Sigmoid colon (tissue), 6 donors: ENCODE measurements at regions not wholly inside any gene's neighbourhood (a gene's known extent, or its start where the extent isn't known, plus 50 kb on each side); places are given as distances from the start of the nearest gene placed in this dataset.

Source experiments
- DNase-seq: peaks from one replicate; pipeline ENCODE4 v3.0.0-alpha.2; 2019
- H3K27ac ChIP-seq, 4 donors: fragments of 200-600 bp; sonication (generic); one replicate each; pipeline ENCODE4 v1.5.1; 2016 to 2019; ENCODE audit warnings: mild to moderate bottlenecking in 1 of 4
- H3K27me3 ChIP-seq, 3 donors: fragments of 200-600 bp; sonication (generic); one replicate each; pipeline ENCODE4 v1.5.1; 2019; ENCODE audit warnings: mild to moderate bottlenecking in 1 of 3
- H3K36me3 ChIP-seq, 4 donors: fragments of 200-600 bp; sonication (generic); one replicate each; pipeline ENCODE4 v1.5.1; 2016 to 2019
- H3K4me1 ChIP-seq, 4 donors: fragments of 200-600 bp; sonication (generic); one replicate each; pipeline ENCODE4 v1.5.1; 2017 to 2019
- H3K4me3 ChIP-seq, 4 donors: fragments of 200-600 bp; sonication (generic); one replicate each; pipeline ENCODE4 v1.5.1; 2017 to 2019; ENCODE audit warnings: mild to moderate bottlenecking in 2 of 4, moderate library complexity in 1 of 4
- H3K9me3 ChIP-seq, 4 donors: fragments of 200-600 bp in 3 of 4; sonication (generic) in 3 of 4; one replicate each; pipeline versions ENCODE4 v1.5.1 to v1.6.1; 2013 to 2019
- CTCF ChIP-seq, 4 experiments: fragments of 450-650 bp in 3 of 4; fragments of 200-600 bp in 1 of 4; IDR thresholded peaks; one replicate each; pipeline ENCODE4 v1.5.1; 2016 to 2019; ENCODE audit warnings: antibody characterized with exemption in 4 of 4, mild to moderate bottlenecking in 3 of 4, moderate library complexity in 2 of 4
- EP300 ChIP-seq, 4 donors: sonication (generic); formaldehyde crosslinking; IDR thresholded peaks; one replicate each; pipeline ENCODE4 v1.6.1; 2017; ENCODE audit warnings: antibody characterized with exemption in 4 of 4
- POLR2A ChIP-seq, 2 donors: fragments of 450-650 bp; IDR thresholded peaks; one replicate each; pipeline ENCODE4 v1.6.1; 2016; ENCODE audit warnings: antibody characterized with exemption in 2 of 2, mild to moderate bottlenecking in 2 of 2, moderate library complexity in 2 of 2
- POLR2AphosphoS5 ChIP-seq, 4 donors: sonication (generic); formaldehyde crosslinking; IDR thresholded peaks; one replicate each; pipeline ENCODE4 v1.6.1; 2017; ENCODE audit warnings: antibody characterized with exemption in 4 of 4
- WGBS, 2 donors: extraction: QIAGEN DNeasy Blood & Tissue Kit; methylation state at CpG; one replicate each; pipeline ENCODE4 v1.1.7; 2013; 5-methylcytosine and 5-hydroxymethylcytosine counted together
- intact Hi-C: fragments of 100-400 bp; cut with DNase I; formaldehyde crosslinking; loops from one replicate; pipeline ENCODE4 v1.15.1; 2023
- donor health status: healthy with polysubstance abuse.
- donor health status: healthy.

DNA sequence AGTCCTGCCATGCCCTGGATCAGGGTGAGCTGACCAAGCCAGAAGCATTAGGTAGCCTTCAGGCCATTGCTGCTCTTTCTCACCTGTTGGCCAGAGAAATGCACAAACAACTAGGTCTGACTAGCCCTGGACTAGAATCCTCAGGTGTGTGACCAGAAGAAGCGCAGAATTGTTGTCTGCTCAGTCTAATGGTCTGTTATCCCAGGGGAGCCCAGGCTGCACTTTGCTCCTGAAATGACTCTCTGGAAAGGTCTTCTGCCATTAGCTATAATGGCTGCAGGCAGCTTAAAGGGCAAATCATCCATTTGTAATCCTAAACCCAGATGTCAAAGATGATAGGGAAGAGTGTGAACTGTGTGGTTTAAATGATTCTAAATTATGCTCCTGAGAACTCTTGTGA lies 246.1 kb downstream of the NFKBIZ start:
- TF ChIP-seq POLR2A (IDR thresholded peaks at IDR 0.05) (no peak), CTCF (IDR thresholded peaks at IDR 0.05) (no peak)
- Histone ChIP-seq H3K4me1 (peaks cover 0 to 11% (median 8%) of the 10 kb centered on the region in 4 donors), H3K27ac (no peak overlapping the region), H3K36me3 (no peaks in the 10 kb centered on the region), H3K27me3 (no peaks in the 10 kb centered on the region), H3K9me3 (no peaks in the 10 kb centered on the region), H3K4me3 (no peak overlapping the region)
- intact Hi-C loops = no loop called here
- WGBS, 2 donors = 97% methylated on average over 1 of the region's 1 CpG
- no peak for DNase-seq

DNA sequence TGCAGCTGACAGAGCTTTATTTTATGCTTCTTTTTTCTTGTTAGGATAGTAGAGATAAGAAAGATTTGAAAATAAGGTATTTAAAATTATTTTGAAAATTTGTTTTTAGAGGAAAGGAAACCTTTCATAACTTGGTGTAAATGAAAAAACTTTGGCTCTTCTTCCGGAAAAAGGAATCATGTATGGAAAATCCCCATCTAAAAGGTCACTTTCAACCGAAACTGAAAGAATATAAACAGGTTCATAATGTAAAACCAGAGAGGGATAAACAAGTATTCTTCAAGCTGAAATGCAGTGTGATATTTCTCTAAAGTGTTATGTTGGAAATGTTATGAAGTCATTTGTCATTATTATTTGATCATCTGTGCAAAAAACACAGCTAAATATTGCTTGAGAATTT lies 246.8 kb downstream of the NFKBIZ start:
- H3K27ac ChIP-seq = no peak overlapping the region
- H3K9me3 ChIP-seq = no peaks in the 10 kb centered on the region
- no peaks in the 10 kb centered on the region for H3K27me3 ChIP-seq
- TF ChIP-seq EP300 (IDR thresholded peaks at IDR 0.05) = no peak
- no peak for TF ChIP-seq POLR2A (IDR thresholded peaks at IDR 0.05)
- TF ChIP-seq POLR2AphosphoS5 (IDR thresholded peaks at IDR 0.05) = no peak
- TF ChIP-seq CTCF (IDR thresholded peaks at IDR 0.05) = no peak
- H3K36me3 ChIP-seq = no peaks in the 10 kb centered on the region
- no peak overlapping the region for H3K4me3 ChIP-seq
- no peak for DNase-seq
- peaks cover 0 to 4% (median 1%) of the 10 kb centered on the region in 4 donors for H3K4me1 ChIP-seq
- intact Hi-C loops = no loop called here
- WGBS, 2 donors = 62 to 82% methylated on average over 2 of the region's 2 CpGs

DNA sequence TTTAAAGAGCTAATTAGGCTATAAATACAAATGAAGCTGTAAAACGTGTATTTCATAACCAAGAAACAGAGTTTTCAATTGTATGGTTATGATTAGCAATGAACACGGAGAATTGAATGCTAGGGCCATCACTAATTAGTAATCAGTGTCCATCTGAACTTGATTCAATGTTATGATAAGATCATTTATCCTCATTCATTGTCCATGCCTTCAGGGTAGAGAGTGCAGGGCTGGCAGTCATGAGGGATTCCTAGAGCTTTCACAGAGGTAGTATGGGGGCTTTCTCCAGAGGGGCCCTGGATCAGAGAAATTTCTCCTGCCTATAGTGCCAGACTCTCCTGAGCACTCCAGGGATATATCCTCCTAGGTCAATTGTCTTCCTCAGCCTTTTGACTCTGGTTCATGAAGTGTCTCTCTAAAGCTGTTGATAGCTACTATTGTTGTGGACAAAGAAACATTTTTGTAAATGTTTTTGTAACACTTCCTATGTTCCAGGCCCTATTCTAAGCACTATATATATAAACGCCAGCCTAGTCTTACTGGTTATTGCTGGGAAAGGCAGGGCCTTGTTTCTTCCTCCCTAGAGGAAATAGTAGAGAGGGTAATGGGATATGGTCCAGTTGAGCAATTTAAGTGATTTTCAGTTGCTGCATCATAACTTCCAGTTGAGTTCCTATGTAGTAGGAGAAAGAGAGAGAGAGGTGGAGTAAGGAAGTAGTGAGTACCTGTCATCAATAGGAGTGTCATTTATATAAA lies 249.0 kb downstream of the NFKBIZ start:
- 84 to 91% methylated on average over 3 of the region's 3 CpGs for WGBS, 2 donors
- Histone ChIP-seq H3K9me3 (no peaks in the 10 kb centered on the region), H3K27me3 (no peaks in the 10 kb centered on the region), H3K27ac (no peak overlapping the region), H3K4me3 (no peak overlapping the region), H3K36me3 (no peaks in the 10 kb centered on the region), H3K4me1 (no peaks in the 10 kb centered on the region)
- DNase-seq = no peak
- TF ChIP-seq POLR2A (IDR thresholded peaks at IDR 0.05) = no peak
- no peak for TF ChIP-seq CTCF (IDR thresholded peaks at IDR 0.05)
- TF ChIP-seq POLR2AphosphoS5 (IDR thresholded peaks at IDR 0.05) = no peak
- no peak for TF ChIP-seq EP300 (IDR thresholded peaks at IDR 0.05)
- intact Hi-C loops = no loop called here

DNA sequence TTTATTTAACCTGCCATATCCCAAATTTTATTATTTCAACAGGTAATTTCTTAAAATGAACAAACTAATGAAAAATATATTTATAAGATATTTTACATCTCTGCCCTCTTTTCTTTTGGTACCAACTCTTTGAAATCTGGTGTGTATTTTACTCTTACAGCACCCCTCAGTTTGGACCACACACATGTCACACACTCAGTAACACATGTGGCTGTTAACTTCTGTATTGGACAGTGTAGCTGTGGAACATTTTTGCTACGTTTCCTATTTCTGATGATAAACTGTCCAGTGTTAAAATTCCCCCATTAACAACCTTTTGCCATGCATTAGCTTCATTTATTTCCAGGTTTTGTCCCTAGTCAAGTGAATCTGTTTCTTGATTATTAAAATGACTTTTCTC lies 250.6 kb downstream of the NFKBIZ start:
- TF ChIP-seq CTCF (IDR thresholded peaks at IDR 0.05) (no peak), POLR2AphosphoS5 (IDR thresholded peaks at IDR 0.05) (no peak)

GRCh38 chr3:102102394-102102793 lies 253.1 kb downstream of the NFKBIZ start:
- Histone ChIP-seq H3K9me3 (no peaks in the 10 kb centered on the region), H3K27ac (no peak overlapping the region), H3K36me3 (no peaks in the 10 kb centered on the region), H3K27me3 (no peaks in the 10 kb centered on the region), H3K4me1 (no peaks in the 10 kb centered on the region), H3K4me3 (no peak overlapping the region)
- intact Hi-C loops = no loop called here
- 13 to 55% methylated on average over 3 of the region's 3 CpGs for WGBS, 2 donors
- no peak for DNase-seq
- TF ChIP-seq EP300 (IDR thresholded peaks at IDR 0.05) = no peak
- no peak for TF ChIP-seq POLR2A (IDR thresholded peaks at IDR 0.05)
- no peak for TF ChIP-seq POLR2AphosphoS5 (IDR thresholded peaks at IDR 0.05)
- no peak for TF ChIP-seq CTCF (IDR thresholded peaks at IDR 0.05)

More for the DNA sequence above, 250.6 kb downstream of the NFKBIZ start:
- intact Hi-C loops = no loop called here
- H3K36me3 ChIP-seq = no peaks in the 10 kb centered on the region
- H3K9me3 ChIP-seq = no peaks in the 10 kb centered on the region
- no peaks in the 10 kb centered on the region for H3K4me1 ChIP-seq
- no peaks in the 10 kb centered on the region for H3K27me3 ChIP-seq
- no peak for DNase-seq
- 85 to 89% methylated on average over 1 of the region's 1 CpG for WGBS, 2 donors
- H3K27ac ChIP-seq = no peak overlapping the region
- no peak overlapping the region for H3K4me3 ChIP-seq
